ENCODE measurements at regions not wholly inside any gene's neighbourhood (a gene's known extent, or its start where the extent isn't known, plus 50 kb on each side); places are given as distances from the start of the nearest gene placed in this dataset.
A peak's percentile ranks its signal among the peaks of the same experiment; 100 is the strongest.

DNA sequence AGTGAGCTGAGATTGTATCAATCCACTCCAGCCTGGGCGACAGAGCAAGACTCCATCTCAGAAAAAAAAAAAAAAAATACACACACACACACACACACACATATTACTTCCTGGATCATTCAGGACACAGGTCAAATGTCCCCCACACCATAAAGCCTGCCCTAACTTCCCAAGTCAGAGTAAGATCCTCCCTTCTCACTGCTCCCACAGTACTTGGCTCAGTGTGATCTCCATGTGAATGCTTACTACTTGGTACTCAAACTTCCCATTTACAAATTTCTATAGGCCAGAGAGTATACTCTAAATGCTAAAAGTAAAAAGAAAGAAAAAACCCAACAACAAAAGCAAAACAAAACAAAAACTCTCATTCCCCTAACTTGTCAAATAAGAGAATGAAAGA is 386.8 kb downstream of the SLITRK6 start:
- Mint-ChIP-seq H3K36me3 (ENCODE audit: low read depth) (no peaks in the 10 kb centered on the region), H3K4me3 (no peak overlapping the region), H3K4me1 (peaks cover 5% of the 10 kb centered on the region), H3K27me3 (ENCODE audit: insufficient read depth, low read depth, poor library complexity) (no peaks in the 10 kb centered on the region), H3K9me3 (no peaks in the 10 kb centered on the region), H3K27ac (peak overlapping the region; percentile 47)
- no peak overlapping the region for H3K27ac ChIP-seq (ENCODE audit: low read depth)
- no peak for TF ChIP-seq NANOG (IDR thresholded peaks at IDR 0.05; ENCODE audit: borderline replicate concordance)
- TF ChIP-seq REST (IDR thresholded peaks at IDR 0.05; ENCODE audit: unreplicated experiment) = no peak
- no peak for TF ChIP-seq CTCF (conservative IDR thresholded peaks at IDR 0.05; ENCODE audit: low read depth in 2 of 2)
- TF ChIP-seq, protein P1, sequence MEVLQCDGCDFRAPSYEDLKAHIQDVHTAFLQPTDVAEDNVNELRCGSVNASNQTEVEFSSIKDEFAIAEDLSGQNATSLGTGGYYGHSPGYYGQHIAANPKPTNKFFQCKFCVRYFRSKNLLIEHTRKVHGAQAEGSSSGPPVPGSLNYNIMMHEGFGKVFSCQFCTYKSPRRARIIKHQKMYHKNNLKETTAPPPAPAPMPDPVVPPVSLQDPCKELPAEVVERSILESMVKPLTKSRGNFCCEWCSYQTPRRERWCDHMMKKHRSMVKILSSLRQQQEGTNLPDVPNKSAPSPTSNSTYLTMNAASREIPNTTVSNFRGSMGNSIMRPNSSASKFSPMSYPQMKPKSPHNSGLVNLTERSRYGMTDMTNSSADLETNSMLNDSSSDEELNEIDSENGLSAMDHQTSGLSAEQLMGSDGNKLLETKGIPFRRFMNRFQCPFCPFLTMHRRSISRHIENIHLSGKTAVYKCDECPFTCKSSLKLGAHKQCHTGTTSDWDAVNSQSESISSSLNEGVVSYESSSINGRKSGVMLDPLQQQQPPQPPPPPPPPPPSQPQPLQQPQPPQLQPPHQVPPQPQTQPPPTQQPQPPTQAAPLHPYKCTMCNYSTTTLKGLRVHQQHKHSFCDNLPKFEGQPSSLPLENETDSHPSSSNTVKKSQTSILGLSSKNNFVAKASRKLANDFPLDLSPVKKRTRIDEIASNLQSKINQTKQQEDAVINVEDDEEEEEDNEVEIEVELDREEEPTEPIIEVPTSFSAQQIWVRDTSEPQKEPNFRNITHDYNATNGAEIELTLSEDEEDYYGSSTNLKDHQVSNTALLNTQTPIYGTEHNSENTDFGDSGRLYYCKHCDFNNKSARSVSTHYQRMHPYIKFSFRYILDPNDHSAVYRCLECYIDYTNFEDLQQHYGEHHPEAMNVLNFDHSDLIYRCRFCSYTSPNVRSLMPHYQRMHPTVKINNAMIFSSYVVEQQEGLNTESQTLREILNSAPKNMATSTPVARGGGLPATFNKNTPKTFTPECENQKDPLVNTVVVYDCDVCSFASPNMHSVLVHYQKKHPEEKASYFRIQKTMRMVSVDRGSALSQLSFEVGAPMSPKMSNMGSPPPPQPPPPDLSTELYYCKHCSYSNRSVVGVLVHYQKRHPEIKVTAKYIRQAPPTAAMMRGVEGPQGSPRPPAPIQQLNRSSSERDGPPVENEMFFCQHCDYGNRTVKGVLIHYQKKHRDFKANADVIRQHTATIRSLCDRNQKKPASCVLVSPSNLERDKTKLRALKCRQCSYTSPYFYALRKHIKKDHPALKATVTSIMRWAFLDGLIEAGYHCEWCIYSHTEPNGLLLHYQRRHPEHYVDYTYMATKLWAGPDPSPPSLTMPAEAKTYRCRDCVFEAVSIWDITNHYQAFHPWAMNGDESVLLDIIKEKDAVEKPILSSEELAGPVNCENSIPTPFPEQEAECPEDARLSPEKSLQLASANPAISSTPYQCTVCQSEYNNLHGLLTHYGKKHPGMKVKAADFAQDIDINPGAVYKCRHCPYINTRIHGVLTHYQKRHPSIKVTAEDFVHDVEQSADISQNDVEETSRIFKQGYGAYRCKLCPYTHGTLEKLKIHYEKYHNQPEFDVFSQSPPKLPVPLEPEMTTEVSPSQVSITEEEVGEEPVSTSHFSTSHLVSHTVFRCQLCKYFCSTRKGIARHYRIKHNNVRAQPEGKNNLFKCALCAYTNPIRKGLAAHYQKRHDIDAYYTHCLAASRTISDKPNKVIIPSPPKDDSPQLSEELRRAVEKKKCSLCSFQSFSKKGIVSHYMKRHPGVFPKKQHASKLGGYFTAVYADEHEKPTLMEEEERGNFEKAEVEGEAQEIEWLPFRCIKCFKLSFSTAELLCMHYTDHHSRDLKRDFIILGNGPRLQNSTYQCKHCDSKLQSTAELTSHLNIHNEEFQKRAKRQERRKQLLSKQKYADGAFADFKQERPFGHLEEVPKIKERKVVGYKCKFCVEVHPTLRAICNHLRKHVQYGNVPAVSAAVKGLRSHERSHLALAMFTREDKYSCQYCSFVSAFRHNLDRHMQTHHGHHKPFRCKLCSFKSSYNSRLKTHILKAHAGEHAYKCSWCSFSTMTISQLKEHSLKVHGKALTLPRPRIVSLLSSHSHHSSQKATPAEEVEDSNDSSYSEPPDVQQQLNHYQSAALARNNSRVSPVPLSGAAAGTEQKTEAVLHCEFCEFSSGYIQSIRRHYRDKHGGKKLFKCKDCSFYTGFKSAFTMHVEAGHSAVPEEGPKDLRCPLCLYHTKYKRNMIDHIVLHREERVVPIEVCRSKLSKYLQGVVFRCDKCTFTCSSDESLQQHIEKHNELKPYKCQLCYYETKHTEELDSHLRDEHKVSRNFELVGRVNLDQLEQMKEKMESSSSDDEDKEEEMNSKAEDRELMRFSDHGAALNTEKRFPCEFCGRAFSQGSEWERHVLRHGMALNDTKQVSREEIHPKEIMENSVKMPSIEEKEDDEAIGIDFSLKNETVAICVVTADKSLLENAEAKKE (CRISPR knock-in tag; IDR thresholded peaks at IDR 0.05) = no peak
- TF ChIP-seq, protein P2, sequence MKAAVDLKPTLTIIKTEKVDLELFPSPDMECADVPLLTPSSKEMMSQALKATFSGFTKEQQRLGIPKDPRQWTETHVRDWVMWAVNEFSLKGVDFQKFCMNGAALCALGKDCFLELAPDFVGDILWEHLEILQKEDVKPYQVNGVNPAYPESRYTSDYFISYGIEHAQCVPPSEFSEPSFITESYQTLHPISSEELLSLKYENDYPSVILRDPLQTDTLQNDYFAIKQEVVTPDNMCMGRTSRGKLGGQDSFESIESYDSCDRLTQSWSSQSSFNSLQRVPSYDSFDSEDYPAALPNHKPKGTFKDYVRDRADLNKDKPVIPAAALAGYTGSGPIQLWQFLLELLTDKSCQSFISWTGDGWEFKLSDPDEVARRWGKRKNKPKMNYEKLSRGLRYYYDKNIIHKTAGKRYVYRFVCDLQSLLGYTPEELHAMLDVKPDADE (IDR thresholded peaks at IDR 0.05) = no peak
- TF ChIP-seq STAT1 (IDR thresholded peaks at IDR 0.05; ENCODE audit: unreplicated experiment) = no peak
- no peak for TF ChIP-seq EZH2phosphoT487 (IDR thresholded peaks at IDR 0.05; ENCODE audit: unreplicated experiment)
- no peak for TF ChIP-seq POLR2AphosphoS5 (IDR thresholded peaks at IDR 0.05; ENCODE audit: low read depth)
- TF ChIP-seq EZH2 (IDR thresholded peaks at IDR 0.05; ENCODE audit: low read depth, unreplicated experiment) = no peak
- no peak for TF ChIP-seq ZNF114 (CRISPR knock-in tag; IDR thresholded peaks at IDR 0.05)
- no peak for TF ChIP-seq CREB1 (CRISPR knock-in tag; IDR thresholded peaks at IDR 0.05; ENCODE audit: low read depth)
- TF ChIP-seq ZNF331 (CRISPR knock-in tag; IDR thresholded peaks at IDR 0.05; ENCODE audit: low read depth) = no peak
- TF ChIP-seq JUNB (IDR thresholded peaks at IDR 0.05; ENCODE audit: unreplicated experiment) = no peak
- DNase-seq (ENCODE audit: low spot score) = no peak
- no peak overlapping the region for H3K4me3 ChIP-seq
- H3K4me2 ChIP-seq = no peak overlapping the region
- H3K27me3 ChIP-seq (ENCODE audit: insufficient read depth) = no peaks in the 10 kb centered on the region
- no peaks in the 10 kb centered on the region for H4K20me1 ChIP-seq (replicated peaks; ENCODE audit: insufficient read depth)
- H3K4me1 ChIP-seq (ENCODE audit: insufficient read depth) = no peaks in the 10 kb centered on the region
- peak; percentile 63 for ATAC-seq
- H3K36me3 ChIP-seq (ENCODE audit: insufficient read depth) = no peaks in the 10 kb centered on the region
- no peaks in the 10 kb centered on the region for H3F3A ChIP-seq (replicated peaks; ENCODE audit: low read depth)
- H3K9me2 ChIP-seq (ENCODE audit: insufficient read depth) = no peaks in the 10 kb centered on the region
- no peak overlapping the region for H2AFZ ChIP-seq
- H3K79me2 ChIP-seq (replicated peaks; ENCODE audit: insufficient read depth) = no peaks in the 10 kb centered on the region
